NCI-H345 treated with DMSO at 0.1 percent for 48 hours (cell line): ENCODE measurements at regions not wholly inside any gene's neighbourhood (a gene's known extent, or its start where the extent isn't known, plus 50 kb on each side); places are given as distances from the start of the nearest gene placed in this dataset.
"Not testable (repeated sequence)": the region's sequence is repeated elsewhere in the genome, so short reads cannot be mapped to it uniquely, and the experiment has no call there.

Source experiments
- DNase-seq: peaks from one replicate; lab custom pipeline; 2025; ENCODE audit not compliant: unreplicated experiment; lab: John Stamatoyannopoulos, UW

GRCh38 chr21:13935396-13936032 lies 275.2 kb downstream of the LIPI start:
- not testable (repeated sequence) for DNase-seq

- DNase-seq, result not testable (repeated sequence)
These were observed 275.8 kb downstream of the LIPI start for GRCh38 chr21:13934887-13935342.

- not testable (repeated sequence) for DNase-seq
These were observed 287.6 kb downstream of the LIPI start for GRCh38 chr21:13923175-13923574.

GRCh38 chr21:13921455-13921854 lies 289.3 kb downstream of the LIPI start:
- DNase-seq, result not testable (repeated sequence)

- DNase-seq, result not testable (repeated sequence)
These were observed 297.8 kb downstream of the POTED start for GRCh38 chr21:13907385-13907784.

GRCh38 chr21:13896596-13897247 lies 287.1 kb downstream of the POTED start:
- not testable (repeated sequence) for DNase-seq

- DNase-seq, result not testable (repeated sequence)
These were observed 284.0 kb downstream of the POTED start for GRCh38 chr21:13893617-13894016.

GRCh38 chr21:13893025-13893424 lies 283.4 kb downstream of the POTED start:
- not testable (repeated sequence) for DNase-seq

- not testable (repeated sequence) for DNase-seq
These were observed 282.7 kb downstream of the POTED start for GRCh38 chr21:13892146-13892751.

GRCh38 chr21:13889176-13889575 lies 279.6 kb downstream of the POTED start:
- DNase-seq, result not testable (repeated sequence)

GRCh38 chr21:13883641-13884395 lies 274.2 kb downstream of the POTED start:
- DNase-seq, result not testable (repeated sequence)

GRCh38 chr21:13877503-13877902 lies 267.9 kb downstream of the POTED start:
- DNase-seq, result not testable (repeated sequence)

- not testable (repeated sequence) for DNase-seq
These were observed 267.4 kb downstream of the POTED start for GRCh38 chr21:13876999-13877398.

GRCh38 chr21:13874001-13874400 lies 264.4 kb downstream of the POTED start:
- DNase-seq, result not testable (repeated sequence)

- no peak for DNase-seq
These were observed 245.1 kb downstream of the POTED start for GRCh38 chr21:13854638-13855037.

- DNase-seq, result not testable (repeated sequence)
These were observed 241.2 kb downstream of the POTED start for GRCh38 chr21:13850808-13851207.

GRCh38 chr21:13849489-13849888 lies 239.9 kb downstream of the POTED start:
- DNase-seq, result not testable (repeated sequence)

- not testable (repeated sequence) for DNase-seq
These were observed 237.1 kb downstream of the POTED start for GRCh38 chr21:13846718-13847117.

- DNase-seq, result not testable (repeated sequence)
These were observed 235.0 kb downstream of the POTED start for GRCh38 chr21:13844574-13844973.

GRCh38 chr21:13843081-13843480 lies 233.5 kb downstream of the POTED start:
- DNase-seq, result not testable (repeated sequence)

GRCh38 chr21:13827666-13828065 lies 218.1 kb downstream of the POTED start:
- DNase-seq, result not testable (repeated sequence)
